Stimulated activated CD8-positive, alpha-beta memory T cell treated with anti-CD3 and anti-CD28 coated beads, Interleukin-7, amount 100 ng/mL, for 1 hour (primary cell): ENCODE measurements at regions not wholly inside any gene's neighbourhood (a gene's known extent, or its start where the extent isn't known, plus 50 kb on each side); places are given as distances from the start of the nearest gene placed in this dataset.
"Not testable (repeated sequence)": the region's sequence is repeated elsewhere in the genome, so short reads cannot be mapped to it uniquely, and the experiment has no call there.

ENCODE experiments used
- DNase-seq, 2 donors: peaks; one replicate each; pipeline ENCODE4 v3.0.0-alpha.2; 2020; ENCODE audit warnings: low read depth in 2 of 2

DNA sequence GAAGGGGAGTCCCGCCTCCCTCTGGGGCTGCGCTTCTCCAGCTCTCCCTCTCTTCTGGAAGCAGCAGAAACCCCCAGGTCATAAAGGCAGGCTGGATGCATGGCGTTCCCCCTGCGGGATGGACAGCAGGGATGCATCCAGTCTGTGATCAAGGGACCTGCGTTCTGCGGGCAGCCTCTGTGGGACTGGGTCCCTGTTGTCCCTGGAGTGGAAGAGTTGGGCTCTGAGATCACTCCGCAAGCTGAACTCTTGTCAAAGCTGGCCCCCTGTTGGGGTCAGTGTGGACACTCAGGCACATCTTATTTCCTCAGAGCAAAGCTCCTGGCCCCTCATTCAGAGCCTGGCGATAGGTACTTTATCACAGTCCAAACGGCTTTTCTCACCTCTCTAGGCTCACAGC is 341.2 kb downstream of the PTPRU start:
- no peak for DNase-seq

DNA sequence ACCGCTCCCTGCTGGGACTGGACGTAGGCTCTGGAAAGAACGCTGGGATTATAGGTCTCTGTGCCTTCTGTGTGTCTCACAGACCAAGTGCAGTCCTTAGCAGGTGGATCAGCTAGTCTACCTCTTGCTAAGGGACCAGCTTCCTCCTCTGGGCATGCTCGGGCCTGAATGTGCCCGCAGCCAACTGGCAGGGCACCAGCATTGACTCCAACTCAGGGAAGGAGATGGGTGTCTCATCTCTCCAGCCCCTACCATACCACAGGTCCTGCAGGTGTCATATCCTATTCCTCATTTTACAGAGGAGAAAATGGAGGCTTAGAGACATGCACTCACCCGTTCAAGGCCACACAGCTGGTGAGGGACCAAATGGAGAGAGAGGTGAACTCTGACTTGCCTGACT is 340.2 kb downstream of the PTPRU start:
- DNase-seq, result no peak

- no peak for DNase-seq
Observed at GRCh38 chr1:29575826-29576225, 339.5 kb downstream of the PTPRU start.

DNA sequence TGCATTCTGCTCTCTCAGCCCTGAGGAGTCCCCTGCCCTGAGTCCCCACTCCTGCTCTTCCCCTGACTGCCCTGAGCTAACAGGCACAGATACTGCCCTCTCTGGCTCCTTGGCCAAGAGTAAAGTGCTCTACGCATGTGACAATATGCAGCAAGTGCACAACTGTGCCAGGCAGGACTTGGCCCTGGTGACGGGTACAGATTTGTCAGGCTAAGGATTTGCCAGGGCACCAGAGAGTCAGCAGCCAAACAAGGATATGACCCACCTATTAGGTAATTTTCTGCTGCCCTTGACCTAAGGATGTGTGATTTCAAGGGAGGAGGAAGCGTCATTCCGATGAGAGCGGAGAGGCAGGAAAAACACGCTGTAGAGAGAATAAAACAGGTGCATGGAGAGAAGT is 339.0 kb downstream of the PTPRU start:
- no peak for DNase-seq

DNA sequence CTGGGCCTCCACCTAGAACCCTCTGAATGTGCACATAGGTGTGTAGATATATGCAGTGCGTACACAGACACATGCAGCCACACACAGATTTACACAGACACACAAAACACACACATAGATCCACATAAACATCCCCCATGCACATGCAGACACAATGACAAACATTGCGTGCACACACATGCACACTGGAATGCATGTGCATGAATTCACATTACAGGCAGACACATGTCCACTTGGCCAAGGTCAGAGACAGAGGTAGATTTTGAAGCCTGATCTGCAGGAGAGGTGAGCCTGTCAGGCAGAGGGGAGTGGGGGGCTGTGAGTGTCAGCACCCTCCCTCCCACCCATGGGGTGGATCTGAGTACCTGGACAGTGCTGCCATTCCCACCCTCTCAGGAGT is 338.5 kb downstream of the PTPRU start:
- DNase-seq, result no peak

DNA sequence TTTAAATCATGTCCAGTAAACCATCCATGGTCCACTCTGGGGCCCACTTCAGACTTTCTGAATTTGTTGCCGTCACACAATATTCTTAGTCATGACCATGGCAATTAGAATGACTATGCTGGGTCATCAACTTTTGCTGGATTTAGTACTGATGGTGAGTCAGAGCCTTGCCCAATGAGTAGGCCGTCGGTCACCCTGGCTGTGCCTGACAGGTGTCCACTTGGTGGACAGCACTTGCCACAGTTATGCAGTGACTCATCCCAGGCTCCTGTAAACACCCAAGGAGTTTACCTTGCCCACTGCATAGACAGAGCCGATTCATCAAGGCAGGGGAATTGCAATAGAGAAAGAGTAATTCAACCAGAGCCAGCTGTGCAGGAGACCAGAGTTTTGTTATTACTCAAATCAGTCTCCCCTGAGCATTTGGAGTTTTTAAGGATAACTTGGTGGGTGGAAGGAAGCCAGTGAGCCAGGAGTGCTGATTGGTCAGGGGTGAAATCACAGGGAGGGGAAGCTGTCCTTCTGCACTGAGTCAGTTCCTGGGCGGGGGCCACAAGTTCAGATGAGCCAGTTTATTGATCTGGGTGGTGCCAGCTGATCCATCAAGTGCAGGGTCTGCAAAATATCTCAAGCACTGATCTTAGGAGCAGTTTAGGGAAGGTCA is 333.8 kb downstream of the PTPRU start:
- DNase-seq, result no peak

DNA sequence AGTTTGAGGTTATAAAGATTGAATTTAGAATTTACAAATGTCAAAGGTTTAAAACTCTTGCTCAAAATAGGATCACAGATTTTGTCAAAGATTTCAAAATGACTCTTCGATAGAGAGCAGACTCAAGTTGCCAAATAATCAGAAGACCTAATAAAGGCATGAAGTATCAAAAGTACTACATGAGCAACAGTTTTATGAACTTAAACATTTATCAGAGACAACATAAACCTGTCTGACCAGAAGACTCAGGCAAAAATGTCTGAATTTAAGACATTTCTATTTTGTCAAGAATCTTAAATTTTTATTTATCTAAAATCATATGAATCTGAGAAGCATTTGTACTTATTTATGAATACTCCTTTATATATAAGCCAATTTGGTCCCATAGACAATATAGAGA is 330.9 kb downstream of the PTPRU start:
- no peak for DNase-seq

GRCh38 chr1:29565490-29565889 is 329.2 kb downstream of the PTPRU start:
- DNase-seq, result no peak

- DNase-seq, result no peak
Observed at GRCh38 chr1:29563571-29563970, 327.2 kb downstream of the PTPRU start.

DNA sequence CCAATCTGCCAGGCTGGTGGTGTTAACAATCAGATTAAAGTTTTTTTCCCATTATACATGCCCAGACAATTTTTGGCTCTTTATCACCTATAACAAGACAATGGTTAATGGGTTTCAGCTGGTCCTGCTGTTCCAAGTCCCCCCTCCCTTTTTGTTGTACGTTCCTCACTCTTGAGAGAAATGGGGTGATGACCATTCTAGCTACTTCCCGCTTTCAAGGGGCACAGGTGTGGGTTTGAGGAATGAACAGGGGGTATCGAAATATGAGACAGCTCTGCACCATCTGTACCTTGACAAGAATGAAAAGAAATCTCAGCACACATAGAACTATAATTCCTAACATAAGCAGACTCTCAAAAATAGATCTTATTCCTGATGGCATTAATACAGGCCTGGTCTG is 326.8 kb downstream of the PTPRU start:
- no peak for DNase-seq

DNA sequence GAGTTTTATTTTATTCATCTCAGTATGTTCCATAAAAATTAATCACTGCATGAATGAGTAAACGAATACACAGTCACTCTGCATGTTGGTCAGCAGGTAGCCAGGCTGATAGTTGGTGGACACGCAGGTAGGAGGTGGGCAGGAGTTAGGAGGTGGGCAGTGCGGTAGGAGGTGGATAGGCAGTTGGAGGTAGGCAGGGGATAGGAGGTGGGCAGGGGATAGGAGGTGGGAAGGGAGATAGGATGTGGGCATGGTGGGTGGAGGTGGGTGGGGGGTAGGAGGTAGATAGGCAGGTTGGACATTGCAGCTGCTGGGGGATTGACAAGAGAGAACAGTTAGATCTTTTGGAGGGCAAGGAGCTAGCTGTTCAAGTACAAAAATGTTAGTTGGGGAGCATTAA is 322.7 kb downstream of the PTPRU start:
- no peak for DNase-seq

- DNase-seq, result no peak
Observed at GRCh38 chr1:29557701-29558600, 321.6 kb downstream of the PTPRU start.

- no peak for DNase-seq
Observed at GRCh38 chr1:29557066-29557465, 320.7 kb downstream of the PTPRU start.

DNA sequence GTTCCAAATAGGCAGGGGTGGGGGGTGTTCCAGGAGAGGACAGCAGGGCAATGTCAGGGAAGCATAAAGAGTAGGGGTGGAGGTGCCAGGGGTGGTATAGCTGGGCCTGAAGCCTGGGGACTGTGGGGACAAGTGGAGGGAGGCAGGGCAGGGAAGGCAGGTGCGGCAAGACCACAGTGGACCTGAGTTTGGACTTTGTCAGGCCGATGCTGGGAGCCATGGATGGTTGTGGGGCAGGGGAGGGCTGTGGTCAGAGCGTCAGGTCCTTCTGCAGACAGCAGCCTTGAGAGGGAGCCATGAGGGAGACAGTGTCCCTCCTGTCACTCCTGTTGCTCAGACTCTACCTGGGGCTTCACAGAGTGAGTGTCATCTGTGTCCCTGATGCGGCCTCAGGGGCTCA is 320.3 kb downstream of the PTPRU start:
- no peak for DNase-seq

DNA sequence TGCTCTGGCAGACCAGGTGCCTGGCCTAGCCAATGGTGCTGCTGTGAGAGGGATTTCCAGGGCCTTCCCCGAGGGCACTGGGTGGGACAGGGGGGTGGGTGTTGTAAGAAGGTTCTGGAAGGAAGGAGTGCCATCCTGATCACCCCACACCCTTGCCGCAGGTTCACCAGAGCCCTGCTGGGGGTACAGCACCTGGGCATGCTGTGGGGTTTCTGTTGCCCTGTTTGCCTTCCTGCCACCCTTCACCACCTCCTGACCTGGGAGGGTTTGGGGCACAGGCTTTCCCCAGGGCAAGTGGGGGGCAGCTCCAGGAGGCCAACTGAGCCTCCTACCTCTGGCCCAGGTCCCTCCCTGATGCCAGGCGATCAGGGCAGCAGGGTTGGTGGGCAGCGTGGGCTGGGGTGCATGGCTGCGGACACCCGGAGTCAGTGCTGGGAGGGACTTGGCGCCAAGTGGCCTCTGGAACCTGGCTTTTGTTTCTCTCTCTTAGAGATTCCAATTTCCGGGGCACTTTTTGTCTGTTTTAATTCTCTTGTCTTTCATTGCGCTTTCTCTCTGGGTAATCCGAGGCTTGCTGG is 318.8 kb downstream of the PTPRU start:
- no peak for DNase-seq

GRCh38 chr1:29554208-29554778 is 318.0 kb downstream of the PTPRU start:
- no peak for DNase-seq

GRCh38 chr1:29551123-29551936 is 315.0 kb downstream of the PTPRU start:
- no peak for DNase-seq

DNA sequence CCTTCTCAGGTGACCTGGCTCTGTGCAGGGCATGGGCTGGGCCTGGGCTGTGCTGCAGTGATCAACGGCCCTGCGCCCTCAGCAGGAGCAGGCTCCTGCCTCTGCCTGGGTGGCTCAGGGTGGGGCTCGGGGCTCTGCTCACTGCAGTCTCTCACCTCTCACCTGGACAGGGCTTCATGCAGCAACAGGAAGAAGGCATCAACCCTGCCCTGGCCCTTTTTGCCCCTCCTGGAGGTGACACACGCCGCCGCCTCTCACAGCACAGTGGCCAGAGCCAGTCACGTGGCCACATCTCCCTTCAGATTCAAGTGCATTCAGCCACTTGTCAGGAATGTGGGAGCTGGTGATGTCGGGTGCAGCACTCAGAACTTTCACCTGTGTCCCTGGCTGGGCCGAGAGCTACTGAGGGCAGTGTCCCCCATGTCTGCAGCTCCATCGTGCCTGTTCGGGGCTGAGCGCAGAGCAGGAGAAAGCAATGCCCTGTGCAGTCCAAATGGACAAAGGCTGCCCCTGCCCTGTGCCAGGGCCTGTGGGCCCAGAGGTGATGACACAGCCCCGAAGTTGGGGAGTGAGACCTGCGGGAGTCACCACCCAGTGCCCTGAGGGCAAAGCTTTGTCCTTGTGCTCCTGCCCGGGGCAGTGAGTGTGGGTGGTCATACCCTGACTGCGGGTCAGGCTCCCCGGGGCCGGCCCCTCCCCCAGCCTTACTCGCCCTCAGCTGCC is 314.0 kb downstream of the PTPRU start:
- DNase-seq, result no peak

GRCh38 chr1:29549728-29550118 is 313.4 kb downstream of the PTPRU start:
- DNase-seq, result not testable (repeated sequence)

DNA sequence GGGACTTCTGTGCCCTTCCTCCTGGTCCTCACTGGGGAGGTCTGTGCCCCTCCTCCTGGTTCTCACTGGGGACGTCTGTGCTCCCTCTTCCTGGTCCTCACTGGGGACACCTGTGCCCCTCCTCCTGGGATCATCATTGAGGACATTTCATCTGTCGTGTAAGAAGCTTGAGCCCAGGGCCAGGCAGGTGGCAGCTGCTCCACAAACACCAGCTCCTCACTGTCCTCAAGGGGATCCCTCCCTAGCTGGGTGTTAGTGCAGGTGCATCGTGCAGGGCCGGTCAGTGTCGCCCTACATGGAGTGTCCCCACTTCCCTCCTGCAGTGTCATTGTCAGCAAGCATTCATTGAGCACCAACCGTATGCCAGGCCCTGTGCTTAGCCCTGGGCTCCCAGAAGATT is 312.7 kb downstream of the PTPRU start:
- no peak for DNase-seq

GRCh38 chr1:29548091-29548490 is 311.8 kb downstream of the PTPRU start:
- no peak for DNase-seq
